IMR-90 (cell line): ENCODE measurements at regions not wholly inside any gene's neighbourhood (a gene's known extent, or its start where the extent isn't known, plus 50 kb on each side); places are given as distances from the start of the nearest gene placed in this dataset.

Experiments
- ATAC-seq: fragments of 200-7000 bp; cut with Tn5 transposase; 2 replicates; pipeline ENCODE4 v1.9.1; 2020; ENCODE audit warnings: low read depth, mild to moderate bottlenecking, moderate library complexity
- BruUV-seq: library from RNA; stranded (reverse); fragments of 400-500 nt; replicated peaks from 2 replicates; lab custom pipeline; 2021; lab: Mats Ljungman, UMichigan
- CTCF ChIA-PET: fragments of 300-600 bp; formaldehyde crosslinking; extraction: SDS; loops from one replicate; lab custom pipeline; 2021; ENCODE audit warnings: antibody characterized with exemption; lab: Yijun Ruan, JAX
- POLR2A ChIA-PET: fragments of 300-600 bp; sonication (Branson Sonifier 250); formaldehyde crosslinking; loops from one replicate; lab custom pipeline; 2022; ENCODE audit warnings: antibody characterized with exemption; ENCODE audit not compliant: unreplicated experiment; lab: Charles Lee
- DNase-seq: peaks from one replicate; pipeline ENCODE4 v3.0.0; 2013
- H2AFZ ChIP-seq: replicated peaks from 2 replicates; pipeline ENCODE3; 2013; ENCODE audit warnings: low read length, mild to moderate bottlenecking; ENCODE audit not compliant: poor library complexity
- H2AK5ac ChIP-seq: 2 replicates; pipeline ENCODE4 v1.6.1; 2013; ENCODE audit warnings: low read depth, low read length, inconsistent platforms
- H2AK9ac ChIP-seq: replicated peaks from 2 replicates; pipeline ENCODE3; 2013; ENCODE audit warnings: mild to moderate bottlenecking, low read depth, low read length, moderate library complexity; ENCODE audit not compliant: poor library complexity
- H2BK120ac ChIP-seq: 2 replicates; pipeline ENCODE4 v1.6.1; 2013; ENCODE audit warnings: low read depth, low read length, inconsistent platforms
- H2BK15ac ChIP-seq: 3 replicates; pipeline ENCODE4 v1.6.1; 2013; ENCODE audit warnings: low read depth, low read length, inconsistent platforms
- H2BK20ac ChIP-seq: 2 replicates; pipeline ENCODE4 v1.6.1; 2013; ENCODE audit warnings: low read depth, mild to moderate bottlenecking, inconsistent platforms, low read length, moderate library complexity
- H2BK5ac ChIP-seq: 2 replicates; pipeline ENCODE4 v1.6.1; 2013; ENCODE audit warnings: mild to moderate bottlenecking, low read depth, low read length, inconsistent platforms; ENCODE audit not compliant: poor library complexity, severe bottlenecking
- H3K14ac ChIP-seq: replicated peaks from 2 replicates; pipeline ENCODE4 v1.6.1; 2013; ENCODE audit warnings: low read depth, low read length, inconsistent platforms
- H3K18ac ChIP-seq: 2 replicates; pipeline ENCODE4 v1.6.1; 2013; ENCODE audit warnings: low read depth, low read length, control low read depth
- H3K23ac ChIP-seq: 2 replicates; pipeline ENCODE4 v1.6.1; 2013; ENCODE audit warnings: low read depth, low read length, inconsistent platforms
- H3K27ac ChIP-seq: 2 replicates; pipeline ENCODE4 v1.5.1; 2013; ENCODE audit warnings: mild to moderate bottlenecking, control low read depth, low read length; ENCODE audit not compliant: insufficient read depth
- H3K27me3 ChIP-seq: 2 replicates; pipeline ENCODE4 v1.6.1; 2013; ENCODE audit warnings: low read length; ENCODE audit not compliant: control insufficient read depth, insufficient read depth
- H3K36me3 ChIP-seq: 2 replicates; pipeline ENCODE4 v1.6.1; 2013; ENCODE audit warnings: low read length, mixed read lengths; ENCODE audit not compliant: control insufficient read depth, insufficient read depth
- H3K4ac ChIP-seq: 2 replicates; pipeline ENCODE4 v1.6.1; 2013; ENCODE audit warnings: low read depth, low read length, inconsistent platforms
- H3K4me1 ChIP-seq: 2 replicates; pipeline ENCODE4 v1.6.1; 2013; ENCODE audit warnings: low read length, mixed read lengths; ENCODE audit not compliant: control insufficient read depth, insufficient read depth
- H3K4me2 ChIP-seq: 2 replicates; pipeline ENCODE4 v1.6.1; 2013; ENCODE audit warnings: low read depth, mild to moderate bottlenecking, control low read depth, low read length, moderate library complexity
- H3K4me3 ChIP-seq: 2 replicates; pipeline ENCODE4 v1.5.1; 2013; ENCODE audit warnings: low read depth, mild to moderate bottlenecking, control low read depth, low read length, moderate library complexity; ENCODE audit not compliant: insufficient read depth
- H3K56ac ChIP-seq: 2 replicates; pipeline ENCODE4 v1.6.1; 2013; ENCODE audit warnings: low read length, inconsistent platforms; ENCODE audit not compliant: insufficient read depth; ENCODE audit errors: extremely low read depth
- H3K79me1 ChIP-seq, 2 experiments: 2 replicates each; pipeline ENCODE4 v1.6.1; 2013; ENCODE audit warnings: low read length in 2 of 2, inconsistent platforms in 1 of 2, low read depth in 1 of 2
- H3K9ac ChIP-seq: 2 replicates; pipeline ENCODE4 v1.6.1; 2013; ENCODE audit warnings: low read depth, low read length, control low read depth
- H3K9me1 ChIP-seq: 2 replicates; pipeline ENCODE4 v1.6.1; 2013; ENCODE audit warnings: low read length, inconsistent platforms; ENCODE audit not compliant: insufficient read depth
- H3K9me3 ChIP-seq: 2 replicates; pipeline ENCODE4 v1.6.1; 2013; ENCODE audit warnings: low read length; ENCODE audit not compliant: control insufficient read depth, insufficient read depth
- H4K20me1 ChIP-seq: 2 replicates; pipeline ENCODE4 v1.6.1; 2013; ENCODE audit warnings: low read length, inconsistent platforms; ENCODE audit not compliant: insufficient read depth
- H4K5ac ChIP-seq: 2 replicates; pipeline ENCODE4 v1.6.1; 2013; ENCODE audit warnings: mild to moderate bottlenecking, low read depth, low read length, control low read depth
- H4K8ac ChIP-seq, 2 experiments: 2 replicates each; pipeline ENCODE4 v1.6.1; 2013; ENCODE audit warnings: low read depth in 2 of 2, low read length in 2 of 2, control low read depth in 1 of 2, inconsistent platforms in 1 of 2
- H4K91ac ChIP-seq: 2 replicates; pipeline ENCODE4 v1.6.1; 2013; ENCODE audit warnings: low read depth, low read length, inconsistent platforms; ENCODE audit not compliant: insufficient read depth
- BHLHE40 ChIP-seq: fragments of 150-350 bp; IDR thresholded peaks from 2 replicates; pipeline ENCODE4 v1.6.1; 2016; ENCODE audit warnings: mild to moderate bottlenecking, low read depth, low read length
- CEBPB ChIP-seq: IDR thresholded peaks from 2 replicates; pipeline ENCODE4 v1.6.1; 2012; ENCODE audit warnings: low read depth, low read length, improper control_type of control experiment
- CHD1 ChIP-seq: IDR thresholded peaks from 2 replicates; pipeline ENCODE4 v1.6.1; 2012; ENCODE audit warnings: low read depth, low read length, improper control_type of control experiment
- CTCF ChIP-seq: conservative IDR thresholded peaks from 2 replicates; pipeline ENCODE4 v1.5.1; 2012; ENCODE audit warnings: mild to moderate bottlenecking, low read depth, low read length, improper control_type of control experiment
- ELK1 ChIP-seq: fragments of 150-350 bp; IDR thresholded peaks from 2 replicates; pipeline ENCODE4 v1.6.1; 2016; ENCODE audit warnings: low read depth, mild to moderate bottlenecking, low read length, moderate library complexity, borderline replicate concordance
- FOS ChIP-seq: fragments of 150-350 bp; IDR thresholded peaks from 2 replicates; pipeline ENCODE4 v1.6.1; 2016; ENCODE audit warnings: low read depth, low read length
- MAFK ChIP-seq: IDR thresholded peaks from 2 replicates; pipeline ENCODE4 v1.6.1; 2012; ENCODE audit warnings: low read depth, low read length, improper control_type of control experiment
- MAZ ChIP-seq: IDR thresholded peaks from 2 replicates; pipeline ENCODE4 v1.6.1; 2012; ENCODE audit warnings: low read depth, mild to moderate bottlenecking, low read length, improper control_type of control experiment, moderate library complexity, borderline replicate concordance
- MXI1 ChIP-seq: IDR thresholded peaks from 2 replicates; pipeline ENCODE4 v1.6.1; 2012; ENCODE audit warnings: low read depth, mild to moderate bottlenecking, low read length, moderate library complexity, borderline replicate concordance
- NFE2L2 ChIP-seq: fragments of 150-350 bp; IDR thresholded peaks from 2 replicates; pipeline ENCODE4 v1.6.1; 2016; ENCODE audit warnings: low read depth, mild to moderate bottlenecking, low read length
- POLR2A ChIP-seq: IDR thresholded peaks from 2 replicates; pipeline ENCODE4 v1.6.1; 2012; ENCODE audit warnings: mild to moderate bottlenecking, low read depth, low read length
- RAD21 ChIP-seq: IDR thresholded peaks from 2 replicates; pipeline ENCODE4 v1.6.1; 2012; ENCODE audit warnings: low read length, improper control_type of control experiment
- RCOR1 ChIP-seq: IDR thresholded peaks from 2 replicates; pipeline ENCODE4 v1.6.1; 2012; ENCODE audit warnings: mild to moderate bottlenecking, low read length, improper control_type of control experiment; ENCODE audit not compliant: insufficient replicate concordance
- RFX5 ChIP-seq: IDR thresholded peaks from 2 replicates; pipeline ENCODE4 v1.8.0; 2012; ENCODE audit warnings: low read depth, mild to moderate bottlenecking, low read length, moderate library complexity
- SMC3 ChIP-seq: fragments of 150-350 bp; IDR thresholded peaks from 2 replicates; pipeline ENCODE4 v1.6.1; 2016; ENCODE audit warnings: low read depth, mild to moderate bottlenecking, antibody characterized with exemption, low read length, moderate library complexity
- USF2 ChIP-seq: fragments of 150-350 bp; IDR thresholded peaks from 2 replicates; pipeline ENCODE4 v1.6.1; 2017; ENCODE audit warnings: mild to moderate bottlenecking, antibody characterized with exemption, low read length, low read depth
- WGBS, 2 experiments: methylation state at CpG; one replicate each; pipeline versions ENCODE4 v1.1.5 to v1.1.7; 2013; ENCODE audit warnings: missing lambda C conversion rate in 2 of 2; ENCODE audit not compliant: insufficient read length in 1 of 2; ENCODE audit errors: extremely low coverage in 2 of 2; 5-methylcytosine and 5-hydroxymethylcytosine counted together
- dilution Hi-C: fragments of 300-500 bp; cut with HindIII; formaldehyde crosslinking; loops from one replicate; pipeline ENCODE4 v1.14.3; 2018; ENCODE audit warnings: low sequenced_read_pairs; ENCODE audit not compliant: unreplicated experiment
- in situ Hi-C: fragments of 300-500 bp; cut with MboI; formaldehyde crosslinking; loops from 3 replicates; pipeline ENCODE4 v1.14.3; 2019; ENCODE audit warnings: low sequenced_read_pairs, inconsistent platforms, mixed read lengths
- intact Hi-C: fragments of 100-400 bp; cut with micrococcal nuclease; formaldehyde crosslinking; loops from 2 replicates; pipeline ENCODE4 v1.10.0; 2022

DNA sequence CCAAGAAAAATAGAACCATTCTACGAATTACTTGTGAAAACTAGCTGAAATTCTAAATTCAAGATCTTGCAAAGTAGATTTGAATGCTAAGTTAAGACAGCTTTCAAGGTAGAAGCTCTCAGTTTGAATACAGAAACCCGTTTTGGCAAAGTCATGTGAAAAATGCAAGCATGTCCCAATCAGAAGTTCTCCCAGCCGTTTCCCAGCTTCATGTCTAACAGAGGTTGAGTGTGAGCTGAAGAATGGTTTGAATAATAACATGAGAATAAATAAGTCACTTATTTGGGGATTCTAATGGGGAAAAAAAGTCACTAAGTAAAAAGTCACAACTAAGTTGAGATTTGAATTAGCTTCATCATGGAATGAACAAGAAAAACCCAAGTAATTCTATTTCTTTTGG is 152.5 kb upstream of the MAP3K1 start:
- POLR2A ChIA-PET: no interaction called here
- ATAC-seq (no peak), DNase-seq (no peak)
- in situ Hi-C loops (no loop called here), dilution Hi-C loops (no loop called here), intact Hi-C loops (no loop called here)
- Histone ChIP-seq H2AK5ac (no peak overlapping the region), H4K8ac (no peak overlapping the region), H3K9ac (no peak overlapping the region), H2AFZ (no peak overlapping the region), H3K36me3 (no peaks in the 10 kb centered on the region), H4K5ac (no peak overlapping the region), H2BK20ac (no peak overlapping the region), H3K9me1 (peaks cover 4% of the 10 kb centered on the region; the same call in 1 of the 2 replicates), H3K56ac (no peak overlapping the region), H3K14ac (no peak overlapping the region), H4K91ac (no peak overlapping the region), H2BK15ac (no peak overlapping the region), H3K18ac (no peak overlapping the region), H3K4ac (no peak overlapping the region), H2BK5ac (no peak overlapping the region), H3K9me3 (no peaks in the 10 kb centered on the region; the same call in 1 of the 2 replicates), H3K27me3 (peaks cover 2% of the 10 kb centered on the region), H3K4me1 (peaks cover 6% of the 10 kb centered on the region; the same call in 1 of the 2 replicates), H3K23ac (no peak overlapping the region), H3K4me3 (no peak overlapping the region), H3K4me2 (no peak overlapping the region), H3K79me1 (no peaks in the 10 kb centered on the region), H3K27ac (no peak overlapping the region), H4K20me1 (no peaks in the 10 kb centered on the region), H2BK120ac (no peak overlapping the region), H2AK9ac (no peak overlapping the region)
- no TSS peak for BruUV-seq
- TF ChIP-seq RAD21 (no peak), FOS (no peak), MAFK (no peak), MXI1 (no peak), CTCF (no peak), ELK1 (no peak), POLR2A (no peak), USF2 (no peak), CHD1 (no peak), RFX5 (no peak), SMC3 (no peak), RCOR1 (no peak), CEBPB (no peak), MAZ (no peak), BHLHE40 (no peak), NFE2L2 (no peak)
- whole genome bisulfite sequencing, 2 experiments: 60% methylated on average over 1 of the region's 3 CpGs; no CpG with 5 or more reads in 1 of the 2 experiments
- CTCF ChIA-PET: no interaction called here
